ENCODE measurements at regions not wholly inside any gene's neighbourhood (a gene's known extent, or its start where the extent isn't known, plus 50 kb on each side); places are given as distances from the start of the nearest gene placed in this dataset.
"Not testable (repeated sequence)": the region's sequence is repeated elsewhere in the genome, so short reads cannot be mapped to it uniquely, and the experiment has no call there.

- no peak for DNase-seq
Measured at GRCh38 chr4:95779447-95779846, 60.4 kb upstream of the PDHA2 start.

GRCh38 chr4:95778666-95779065, 61.2 kb upstream of the PDHA2 start:
- DNase-seq, result no peak

GRCh38 chr4:95770605-95771004, 69.3 kb upstream of the PDHA2 start:
- not testable (repeated sequence) for DNase-seq

- no peak for DNase-seq
Measured at GRCh38 chr4:95764961-95765360, 74.9 kb upstream of the PDHA2 start.

- no peak for DNase-seq
Measured at GRCh38 chr4:95761871-95762270, 78.0 kb upstream of the PDHA2 start.

GRCh38 chr4:95761426-95761825, 78.5 kb upstream of the PDHA2 start:
- peak; percentile 18 for DNase-seq

- not testable (repeated sequence) for DNase-seq
Measured at GRCh38 chr4:95760646-95761045, 79.2 kb upstream of the PDHA2 start.

GRCh38 chr4:95758001-95758400, 81.9 kb upstream of the PDHA2 start:
- no peak for DNase-seq

GRCh38 chr4:95754667-95755066, 85.2 kb upstream of the PDHA2 start:
- no peak for DNase-seq

GRCh38 chr4:95749204-95749603, 90.7 kb upstream of the PDHA2 start:
- no peak for DNase-seq

- DNase-seq, result no peak
Measured at GRCh38 chr4:95742872-95743271, 97.0 kb upstream of the PDHA2 start.

GRCh38 chr4:95742179-95742578, 97.7 kb upstream of the PDHA2 start:
- DNase-seq, result no peak

GRCh38 chr4:95732061-95732460, 107.8 kb upstream of the PDHA2 start:
- peak; percentile 16 for DNase-seq

GRCh38 chr4:95729596-95729995, 110.3 kb upstream of the PDHA2 start:
- DNase-seq, result no peak

GRCh38 chr4:95728145-95728544, 111.7 kb upstream of the PDHA2 start:
- peak; percentile 65 for DNase-seq

- no peak for DNase-seq
Measured at GRCh38 chr4:95715830-95716229, 124.1 kb upstream of the PDHA2 start.

- no peak for DNase-seq
Measured at GRCh38 chr4:95714571-95714970, 125.3 kb upstream of the PDHA2 start.

GRCh38 chr4:95705323-95705722, 134.6 kb upstream of the PDHA2 start:
- no peak for DNase-seq

- peak; percentile 25 for DNase-seq
Measured at GRCh38 chr4:95701500-95702170, 138.3 kb upstream of the PDHA2 start.

- no peak for DNase-seq
Measured at GRCh38 chr4:95694411-95694810, 145.5 kb upstream of the PDHA2 start.

- DNase-seq, result peak; percentile 4
Measured at GRCh38 chr4:95693594-95693993, 144.8 kb upstream of the UNC5C start.

- no peak for DNase-seq
Measured at GRCh38 chr4:95676190-95676589, 127.4 kb upstream of the UNC5C start.

GRCh38 chr4:95675623-95676022, 126.8 kb upstream of the UNC5C start:
- DNase-seq, result no peak

- DNase-seq, result no peak
Measured at GRCh38 chr4:95674521-95674981, 125.8 kb upstream of the UNC5C start.

- DNase-seq, result no peak
Measured at GRCh38 chr4:95672811-95673210, 124.0 kb upstream of the UNC5C start.

Data from fibroblast of upper back skin (primary cell).